ENCODE measurements at regions not wholly inside any gene's neighbourhood (a gene's known extent, or its start where the extent isn't known, plus 50 kb on each side); places are given as distances from the start of the nearest gene placed in this dataset.

DNA sequence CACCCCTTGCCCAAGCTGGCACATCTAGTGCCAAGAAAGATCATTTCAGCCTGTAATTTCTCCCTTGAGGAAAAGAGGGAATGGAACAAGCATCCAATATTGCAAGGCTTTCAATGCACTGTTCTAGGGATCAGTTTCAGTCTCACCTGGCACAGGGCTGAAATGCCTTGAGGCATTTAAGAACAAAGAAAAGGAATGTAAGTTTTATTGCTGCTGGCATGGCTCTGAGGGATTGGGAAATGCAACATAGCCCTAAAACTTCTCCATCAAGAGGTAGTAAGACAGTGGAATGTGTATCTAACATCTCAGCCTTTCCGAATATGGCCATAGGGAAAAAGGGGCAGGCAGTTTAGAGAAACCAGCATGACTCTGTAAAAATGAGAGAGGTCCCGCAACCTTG lies 732.6 kb upstream of the LCORL start:
- TF ChIP-seq, protein P1, sequence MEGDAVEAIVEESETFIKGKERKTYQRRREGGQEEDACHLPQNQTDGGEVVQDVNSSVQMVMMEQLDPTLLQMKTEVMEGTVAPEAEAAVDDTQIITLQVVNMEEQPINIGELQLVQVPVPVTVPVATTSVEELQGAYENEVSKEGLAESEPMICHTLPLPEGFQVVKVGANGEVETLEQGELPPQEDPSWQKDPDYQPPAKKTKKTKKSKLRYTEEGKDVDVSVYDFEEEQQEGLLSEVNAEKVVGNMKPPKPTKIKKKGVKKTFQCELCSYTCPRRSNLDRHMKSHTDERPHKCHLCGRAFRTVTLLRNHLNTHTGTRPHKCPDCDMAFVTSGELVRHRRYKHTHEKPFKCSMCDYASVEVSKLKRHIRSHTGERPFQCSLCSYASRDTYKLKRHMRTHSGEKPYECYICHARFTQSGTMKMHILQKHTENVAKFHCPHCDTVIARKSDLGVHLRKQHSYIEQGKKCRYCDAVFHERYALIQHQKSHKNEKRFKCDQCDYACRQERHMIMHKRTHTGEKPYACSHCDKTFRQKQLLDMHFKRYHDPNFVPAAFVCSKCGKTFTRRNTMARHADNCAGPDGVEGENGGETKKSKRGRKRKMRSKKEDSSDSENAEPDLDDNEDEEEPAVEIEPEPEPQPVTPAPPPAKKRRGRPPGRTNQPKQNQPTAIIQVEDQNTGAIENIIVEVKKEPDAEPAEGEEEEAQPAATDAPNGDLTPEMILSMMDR (IDR thresholded peaks at IDR 0.05; ENCODE audit: insufficient read depth, low read length), result no peak
- TF ChIP-seq POLR2AphosphoS5 (IDR thresholded peaks at IDR 0.05; ENCODE audit: low read depth), result no peak
- TF ChIP-seq, protein P2, sequence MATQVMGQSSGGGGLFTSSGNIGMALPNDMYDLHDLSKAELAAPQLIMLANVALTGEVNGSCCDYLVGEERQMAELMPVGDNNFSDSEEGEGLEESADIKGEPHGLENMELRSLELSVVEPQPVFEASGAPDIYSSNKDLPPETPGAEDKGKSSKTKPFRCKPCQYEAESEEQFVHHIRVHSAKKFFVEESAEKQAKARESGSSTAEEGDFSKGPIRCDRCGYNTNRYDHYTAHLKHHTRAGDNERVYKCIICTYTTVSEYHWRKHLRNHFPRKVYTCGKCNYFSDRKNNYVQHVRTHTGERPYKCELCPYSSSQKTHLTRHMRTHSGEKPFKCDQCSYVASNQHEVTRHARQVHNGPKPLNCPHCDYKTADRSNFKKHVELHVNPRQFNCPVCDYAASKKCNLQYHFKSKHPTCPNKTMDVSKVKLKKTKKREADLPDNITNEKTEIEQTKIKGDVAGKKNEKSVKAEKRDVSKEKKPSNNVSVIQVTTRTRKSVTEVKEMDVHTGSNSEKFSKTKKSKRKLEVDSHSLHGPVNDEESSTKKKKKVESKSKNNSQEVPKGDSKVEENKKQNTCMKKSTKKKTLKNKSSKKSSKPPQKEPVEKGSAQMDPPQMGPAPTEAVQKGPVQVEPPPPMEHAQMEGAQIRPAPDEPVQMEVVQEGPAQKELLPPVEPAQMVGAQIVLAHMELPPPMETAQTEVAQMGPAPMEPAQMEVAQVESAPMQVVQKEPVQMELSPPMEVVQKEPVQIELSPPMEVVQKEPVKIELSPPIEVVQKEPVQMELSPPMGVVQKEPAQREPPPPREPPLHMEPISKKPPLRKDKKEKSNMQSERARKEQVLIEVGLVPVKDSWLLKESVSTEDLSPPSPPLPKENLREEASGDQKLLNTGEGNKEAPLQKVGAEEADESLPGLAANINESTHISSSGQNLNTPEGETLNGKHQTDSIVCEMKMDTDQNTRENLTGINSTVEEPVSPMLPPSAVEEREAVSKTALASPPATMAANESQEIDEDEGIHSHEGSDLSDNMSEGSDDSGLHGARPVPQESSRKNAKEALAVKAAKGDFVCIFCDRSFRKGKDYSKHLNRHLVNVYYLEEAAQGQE (IDR thresholded peaks at IDR 0.05; ENCODE audit: insufficient replicate concordance, low read depth), result no peak
- no peak for TF ChIP-seq SPI1 (IDR thresholded peaks at IDR 0.05; ENCODE audit: borderline replicate concordance, low read depth)

Data from HL-60 (cell line).